OCI-LY7 (cell line): ENCODE measurements at regions not wholly inside any gene's neighbourhood (a gene's known extent, or its start where the extent isn't known, plus 50 kb on each side); places are given as distances from the start of the nearest gene placed in this dataset.

Source experiments
- CTCF ChIP-seq: fragments of 200-600 bp; sonication (generic); conservative IDR thresholded peaks from 2 replicates; pipeline ENCODE4 v1.5.1; 2014; ENCODE audit warnings: mild to moderate bottlenecking, antibody characterized with exemption, low read length, moderate library complexity, mixed read lengths
- EZH2phosphoT487 ChIP-seq: fragments of 200-600 bp; sonication (generic); IDR thresholded peaks from 2 replicates; pipeline ENCODE4 v1.6.1; 2018; ENCODE audit warnings: low read depth, borderline replicate concordance, mild to moderate bottlenecking, mixed run types, antibody characterized with exemption, low read length, moderate library complexity, mixed read lengths

GRCh38 chr1:14260480-14260879, 338.0 kb upstream of the KAZN start:
- TF ChIP-seq CTCF (no peak), EZH2phosphoT487 (no peak)
